NCI-H146 (cell line): ENCODE measurements at regions not wholly inside any gene's neighbourhood (a gene's known extent, or its start where the extent isn't known, plus 50 kb on each side); places are given as distances from the start of the nearest gene placed in this dataset.

ENCODE experiments used
- DNase-seq: peaks from one replicate; lab custom pipeline; 2025; lab: John Stamatoyannopoulos, UW

DNA sequence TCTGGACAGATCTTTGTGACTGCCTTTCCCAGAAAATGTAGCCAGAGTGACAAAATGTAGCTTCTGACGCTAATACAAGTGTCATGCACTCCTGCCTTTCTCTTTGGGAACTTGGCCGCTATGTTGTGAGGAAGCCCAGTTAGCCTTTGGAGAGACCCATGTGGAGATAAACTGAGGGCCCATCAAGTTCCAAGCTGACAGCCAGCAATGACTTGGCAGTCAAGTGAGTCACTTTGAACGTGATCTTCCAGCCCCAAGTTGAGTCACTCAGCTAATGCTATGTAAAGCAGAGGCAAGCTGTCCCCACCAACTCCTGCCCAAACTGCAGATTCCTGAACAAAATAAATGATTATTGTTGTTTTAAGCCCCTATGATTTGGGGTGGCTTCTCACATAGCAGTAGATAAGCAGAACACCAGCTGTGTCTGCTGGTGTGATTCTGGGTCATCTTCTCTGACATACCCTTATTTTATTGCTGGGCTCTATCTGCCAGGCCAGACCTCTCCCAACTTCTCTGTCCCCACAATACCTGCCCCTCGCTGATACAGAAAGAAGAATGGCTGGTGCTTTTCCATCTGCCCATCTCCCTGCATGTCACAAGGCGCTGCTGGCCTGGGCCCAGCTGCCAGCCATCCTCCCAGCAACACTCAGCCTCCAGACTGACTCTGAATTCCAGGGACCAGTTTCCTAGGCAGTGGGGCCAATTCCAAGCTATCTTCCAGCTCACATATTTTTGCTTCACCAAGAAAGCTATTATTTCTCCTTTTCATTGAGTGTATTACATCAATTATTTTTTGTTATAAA is 274.8 kb downstream of the LRFN2 start:
- DNase-seq: no peak

DNA sequence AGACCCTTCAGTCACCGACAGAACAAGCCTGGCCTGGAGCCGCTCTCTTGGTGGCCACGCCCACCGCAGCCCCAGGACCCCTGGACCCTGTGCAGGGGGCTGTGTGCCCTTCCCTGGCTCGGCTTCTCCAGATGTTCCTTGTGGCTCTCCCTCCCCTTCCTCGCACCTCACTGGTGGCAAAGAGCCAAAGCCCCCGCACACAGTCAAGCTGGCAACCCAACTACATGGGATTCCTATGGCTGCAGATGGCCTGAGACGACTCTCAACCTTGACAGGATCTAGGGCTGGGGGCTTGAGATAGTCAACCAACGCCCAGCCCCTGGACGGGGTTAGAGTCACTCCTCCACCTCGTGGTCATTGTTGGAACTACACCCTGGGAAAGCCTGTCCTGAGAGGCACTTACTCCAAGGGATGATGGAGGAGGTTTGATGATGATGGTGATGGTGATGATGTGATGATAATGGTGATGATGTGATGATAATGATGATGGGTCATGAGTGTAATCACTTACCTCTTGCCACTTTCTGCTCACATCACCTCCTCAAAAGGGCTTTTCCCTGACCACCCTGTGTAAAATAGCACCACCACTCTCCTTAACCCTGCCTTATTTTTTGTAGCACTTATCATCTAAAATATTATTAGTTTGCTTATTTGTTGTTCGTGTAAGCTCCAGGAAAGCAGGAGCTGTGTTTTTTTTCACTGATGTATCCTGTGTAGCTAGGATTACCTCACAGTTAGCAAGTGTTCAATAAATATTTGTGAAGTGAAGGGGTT is 278.4 kb downstream of the LRFN2 start:
- DNase-seq: peak; percentile 55

DNA sequence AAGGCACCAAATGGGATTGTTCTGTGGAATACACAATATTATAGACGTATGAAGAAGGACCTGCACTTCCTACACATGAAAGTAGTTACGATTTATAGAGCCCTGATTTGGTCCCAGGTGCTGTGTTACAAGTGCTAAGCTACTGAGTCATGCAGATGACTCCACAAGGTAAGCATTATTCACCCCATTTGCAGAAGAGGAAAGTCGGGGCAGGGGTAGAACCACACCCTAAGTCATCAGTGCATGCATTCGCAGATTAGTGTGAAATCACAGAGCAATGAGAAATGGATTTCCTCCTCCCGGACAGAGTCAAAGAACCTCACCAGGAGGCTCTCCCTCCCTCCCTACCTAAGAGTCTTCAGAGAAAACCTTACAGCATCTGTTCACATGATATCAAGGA is 279.5 kb downstream of the LRFN2 start:
- DNase-seq: no peak

DNA sequence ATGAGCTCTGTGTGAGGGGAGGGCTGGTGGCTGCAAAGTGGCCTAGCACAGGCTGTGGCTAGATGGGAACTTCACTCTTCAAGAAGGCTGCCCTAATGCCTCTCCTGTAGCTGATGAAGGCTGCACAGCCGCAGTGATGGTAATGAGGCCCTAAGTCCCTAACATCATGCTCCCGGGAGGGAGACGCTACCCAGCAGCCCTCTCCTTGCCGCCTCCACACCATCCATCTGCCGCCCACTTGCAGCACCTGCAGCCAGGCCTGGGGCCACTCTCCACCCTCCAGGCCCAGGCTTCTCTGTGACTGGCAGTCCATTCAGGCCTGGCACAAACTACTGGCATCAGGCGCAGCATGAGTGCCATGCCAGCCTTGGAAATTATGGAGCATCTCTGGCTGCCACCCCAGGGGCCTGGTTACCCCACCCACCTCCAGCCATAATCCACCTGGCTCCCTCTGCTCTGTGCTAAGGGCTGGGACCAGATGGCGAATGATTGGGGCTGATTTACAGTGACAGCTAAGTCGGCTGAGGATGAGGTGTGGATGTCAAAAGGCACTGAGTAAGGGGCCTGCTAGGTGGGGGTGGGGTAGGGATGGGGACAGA is 284.2 kb downstream of the LRFN2 start:
- no peak for DNase-seq

DNA sequence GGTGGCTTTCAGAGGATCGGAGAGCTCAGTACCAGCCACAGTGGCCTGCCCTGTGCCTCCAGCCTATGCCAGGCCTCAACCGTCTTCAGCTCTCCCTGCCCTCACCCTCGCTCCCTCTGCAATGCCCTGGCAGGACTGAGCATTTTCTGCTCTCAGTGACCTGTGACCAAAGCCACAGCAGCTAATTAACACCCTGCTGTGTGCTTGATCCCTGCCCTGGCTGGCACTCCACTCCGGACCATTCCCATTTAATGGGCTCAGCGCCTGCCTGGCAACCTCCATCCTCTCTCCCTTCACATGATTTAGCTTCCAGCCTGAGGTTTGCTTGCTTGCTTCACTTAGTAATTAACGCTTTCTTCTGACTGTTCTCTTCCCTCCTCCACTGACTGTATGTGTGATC is 287.5 kb downstream of the LRFN2 start:
- DNase-seq: no peak

DNA sequence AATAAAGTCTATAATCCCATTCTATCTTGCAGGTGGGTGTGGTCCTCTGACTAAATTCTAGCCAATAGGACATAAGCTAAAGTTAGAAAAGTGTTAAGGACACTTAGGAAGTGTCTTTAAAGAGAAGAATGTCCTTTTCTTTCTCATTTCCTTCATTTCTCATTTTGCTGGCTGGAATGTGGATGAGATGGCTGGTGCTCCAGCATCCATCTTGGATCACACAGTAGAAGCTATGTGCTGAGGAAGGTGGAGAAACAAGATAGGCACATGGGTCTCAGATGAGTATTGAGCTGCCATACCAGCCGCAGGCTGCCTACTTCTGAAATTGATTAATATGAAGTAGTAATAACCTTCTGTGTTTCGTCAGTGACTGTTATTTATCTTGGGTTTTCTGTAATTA is 289.0 kb downstream of the LRFN2 start:
- DNase-seq: no peak

DNA sequence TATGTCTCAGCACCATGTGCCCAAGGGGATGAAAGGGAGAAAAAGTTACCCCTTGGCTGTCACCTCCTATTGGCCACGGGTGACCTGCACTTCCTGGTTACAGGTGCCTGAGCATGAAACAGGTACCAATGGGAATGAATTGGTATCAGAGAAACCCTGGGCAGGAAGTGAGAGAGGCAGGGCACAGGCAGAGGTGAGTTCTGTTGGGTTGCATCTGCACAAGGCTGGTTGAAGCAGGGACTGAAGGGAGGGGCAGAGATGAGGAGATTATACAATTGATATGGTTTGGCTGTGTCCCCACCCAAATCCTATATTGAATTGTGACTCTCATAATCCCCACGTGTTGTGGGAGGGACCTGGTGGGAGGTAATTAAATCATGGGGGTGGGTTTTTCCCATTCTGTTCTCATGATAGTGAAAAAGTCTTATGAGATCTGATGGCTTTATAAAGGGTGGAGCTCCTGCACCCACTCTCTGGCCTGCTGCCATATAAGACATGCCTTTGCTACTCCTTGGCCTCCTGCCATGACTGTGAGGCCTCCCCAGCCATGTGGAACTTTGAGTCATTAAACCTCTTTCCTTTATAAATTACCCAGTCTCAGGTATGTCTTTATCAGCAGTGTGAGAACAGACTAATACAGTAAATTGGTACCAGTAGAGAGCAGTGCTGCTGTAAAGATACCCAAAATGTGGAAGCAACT is 291.8 kb downstream of the LRFN2 start:
- DNase-seq: no peak

DNA sequence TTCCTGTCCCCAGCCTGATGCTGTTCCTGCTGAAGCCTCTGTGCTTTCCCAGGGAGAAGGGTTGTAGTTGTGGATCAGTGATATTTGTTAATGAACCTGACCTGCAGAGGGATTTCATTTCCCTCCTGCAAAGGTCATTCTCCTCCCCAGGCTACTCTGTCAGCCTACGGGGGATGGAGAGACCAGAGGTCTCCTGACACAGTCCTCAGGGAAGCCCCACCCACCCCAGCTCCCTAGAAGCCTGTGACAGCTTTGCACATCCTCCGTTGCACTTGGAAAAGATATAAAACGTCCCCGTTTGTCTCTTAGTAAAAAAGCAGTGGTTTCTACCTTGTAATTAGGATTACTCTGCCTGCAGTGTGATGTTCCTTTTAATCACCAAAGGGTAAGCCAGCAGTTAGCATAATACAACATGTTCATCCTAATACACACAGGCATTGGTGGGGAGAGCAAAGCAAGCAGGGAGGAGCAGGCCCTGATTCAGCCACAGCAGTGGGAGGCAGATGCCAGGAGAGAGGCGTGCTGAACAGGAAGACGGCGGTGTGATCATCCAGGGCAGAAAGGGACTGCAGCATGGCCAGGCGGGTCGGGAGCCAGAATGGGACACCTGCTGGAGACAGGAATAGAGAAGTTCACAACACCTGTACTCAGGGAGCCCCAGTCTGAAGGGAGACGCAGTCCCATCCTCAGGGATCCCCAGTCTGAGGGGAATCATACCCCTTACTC is 293.5 kb downstream of the LRFN2 start:
- DNase-seq: no peak

DNA sequence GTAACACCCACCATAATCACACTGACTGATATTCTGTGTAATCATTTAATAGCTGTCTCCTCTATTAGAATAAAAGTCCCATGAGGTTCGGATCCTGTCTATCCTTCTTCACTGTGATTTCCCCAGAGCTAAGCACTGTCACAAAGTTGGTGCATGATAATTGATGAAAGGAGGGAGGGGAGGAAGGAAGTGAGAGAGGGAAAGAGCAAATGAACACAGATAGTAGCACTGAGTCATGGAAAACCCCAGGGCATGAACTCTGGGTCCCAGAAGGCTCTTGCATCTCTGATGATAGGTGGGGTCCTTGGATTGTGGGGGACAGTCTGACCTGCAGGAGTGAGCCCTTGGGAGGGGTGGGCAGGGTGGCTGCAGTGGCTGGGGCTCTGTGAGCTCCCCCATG is 294.1 kb downstream of the LRFN2 start:
- no peak for DNase-seq

DNA sequence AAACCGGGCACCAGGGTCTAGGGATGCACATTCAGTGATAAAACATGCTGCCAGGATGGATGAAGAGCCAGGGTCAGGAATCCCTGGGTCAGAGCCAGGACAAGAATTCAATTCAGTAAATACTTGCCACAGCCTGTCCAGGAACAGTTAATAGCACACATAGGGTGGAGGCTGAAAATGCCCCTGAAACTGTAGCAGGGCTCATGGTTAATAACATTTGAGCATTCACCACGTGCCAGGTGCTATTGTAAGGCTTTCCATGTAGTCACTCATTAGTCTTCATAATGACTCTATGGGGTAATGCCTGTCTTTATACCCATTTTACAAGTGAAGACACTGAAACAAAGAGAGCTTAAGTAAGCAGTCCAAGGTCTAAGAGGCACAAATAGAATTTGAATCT is 296.3 kb downstream of the LRFN2 start:
- DNase-seq: no peak

DNA sequence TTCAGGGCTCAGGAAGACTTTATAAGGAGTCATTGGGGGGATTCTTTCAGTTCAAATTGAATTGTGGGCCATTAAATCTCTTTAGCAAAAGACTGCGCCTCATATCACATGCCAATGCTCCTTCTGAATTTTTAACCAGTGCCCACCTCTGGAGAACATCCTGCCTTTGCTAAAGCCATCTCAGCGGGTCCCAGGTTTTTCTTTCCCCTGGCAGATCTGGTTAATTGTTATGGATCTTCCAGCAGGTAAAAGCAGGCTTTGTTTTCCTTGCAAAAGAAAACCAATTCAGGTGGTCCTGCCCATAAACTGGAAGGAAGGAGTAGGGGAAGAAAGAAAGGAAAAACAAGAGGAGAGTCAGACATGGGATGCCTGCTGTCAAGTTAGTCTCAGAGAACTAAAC is 298.2 kb downstream of the LRFN2 start:
- no peak for DNase-seq

DNA sequence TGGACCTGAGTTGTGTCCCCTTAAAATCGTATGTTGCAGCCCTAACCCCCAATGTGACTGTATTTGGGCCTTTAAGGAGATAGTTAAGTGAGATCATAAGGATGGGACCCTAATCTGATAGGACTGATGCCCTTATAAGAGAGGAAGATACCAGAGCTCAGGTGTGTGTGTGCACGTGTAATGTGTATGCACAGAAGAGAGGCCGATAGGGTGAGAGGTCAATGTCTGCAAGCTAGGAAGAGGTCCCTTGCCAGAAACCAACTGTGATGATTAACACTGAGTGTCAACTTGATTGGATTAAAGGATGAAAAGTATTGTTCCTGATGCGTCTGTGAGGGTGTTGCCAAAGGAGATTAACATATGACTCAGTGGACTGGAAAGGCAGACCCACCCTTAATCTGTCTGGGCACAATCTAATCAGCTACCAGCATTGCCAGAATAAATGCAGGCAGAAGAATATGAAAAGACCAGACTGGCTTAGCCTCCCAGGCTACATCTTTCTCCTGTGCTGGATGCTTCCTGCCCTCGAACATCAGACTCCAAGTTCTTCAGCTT is 299.8 kb downstream of the LRFN2 start:
- DNase-seq: no peak

DNA sequence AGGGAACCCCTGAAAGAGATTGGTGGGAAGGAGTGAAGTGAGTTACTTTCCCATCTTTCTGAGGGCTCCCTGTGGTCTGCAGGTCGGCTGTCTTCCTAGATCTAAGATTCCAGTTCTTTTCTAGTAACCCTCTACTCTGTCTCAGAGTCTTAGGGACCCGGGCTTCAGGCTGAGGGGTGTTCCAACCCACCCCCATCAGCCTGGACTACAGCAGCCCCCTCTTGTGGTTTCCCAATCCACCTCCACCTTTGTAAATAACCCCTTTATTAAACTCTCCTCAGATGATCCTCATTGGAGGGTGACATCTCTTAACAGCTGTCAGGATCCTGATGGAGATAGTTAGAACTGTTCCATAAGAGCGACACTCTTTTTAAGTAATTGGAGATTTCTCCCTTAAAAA is 300.4 kb downstream of the LRFN2 start:
- DNase-seq: no peak

DNA sequence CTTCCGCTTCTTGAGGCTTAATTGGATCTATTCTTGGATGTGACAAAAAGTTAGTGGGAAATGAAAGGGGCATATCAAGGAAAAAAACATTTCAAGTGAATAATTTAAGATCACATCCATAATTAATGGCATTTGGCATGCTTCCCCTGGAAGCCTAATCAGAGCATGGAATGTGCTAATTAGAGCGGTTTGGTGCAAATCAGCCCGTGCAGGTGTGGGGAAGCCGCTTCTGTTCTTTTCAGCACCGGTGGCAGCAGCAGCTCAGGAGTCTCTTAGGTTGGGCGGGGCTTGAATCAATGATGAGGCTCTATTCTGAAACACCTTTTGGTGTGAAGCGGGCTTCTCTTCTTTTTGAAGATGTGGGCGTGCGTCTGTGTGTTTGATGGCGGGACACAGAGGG is 301.2 kb downstream of the LRFN2 start:
- no peak for DNase-seq

DNA sequence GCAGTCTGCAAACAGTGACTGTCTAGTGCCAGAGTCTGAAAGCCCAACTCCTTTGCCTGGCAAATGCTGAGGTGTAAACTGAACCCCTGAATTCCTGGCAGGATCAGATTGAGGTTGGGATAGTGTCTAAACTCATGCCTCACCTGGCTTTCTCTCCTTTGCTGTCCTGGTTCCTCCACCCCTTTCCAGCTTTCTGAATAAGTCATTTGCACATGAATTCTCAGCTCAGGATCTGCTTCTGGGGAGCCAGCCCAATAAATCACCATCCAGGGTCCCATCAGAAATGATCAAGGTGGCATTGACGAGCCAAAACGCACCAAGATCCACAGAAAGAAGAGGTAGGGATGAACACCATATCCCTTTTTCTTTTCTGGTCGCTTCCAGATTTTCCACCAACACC is 301.6 kb downstream of the LRFN2 start:
- DNase-seq: no peak

DNA sequence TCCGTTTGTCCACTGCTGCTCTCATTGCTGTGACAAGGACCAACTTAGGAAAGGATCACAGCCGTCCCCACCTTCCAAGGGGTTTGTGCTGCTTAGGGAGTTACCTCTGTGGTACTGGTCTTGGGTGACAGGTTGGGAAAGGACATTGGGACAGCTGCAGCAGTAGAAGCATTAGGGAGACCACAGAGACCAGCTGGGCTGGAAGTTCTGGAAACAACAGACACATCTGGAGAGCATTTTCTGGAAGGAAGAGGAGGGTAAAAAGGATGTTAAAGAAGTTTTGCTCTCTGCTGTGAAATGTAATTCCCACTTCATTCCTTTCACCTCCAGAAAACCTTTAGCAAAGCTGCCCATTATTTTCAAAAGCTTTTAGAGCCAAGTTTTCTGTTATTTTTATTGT is 304.2 kb downstream of the LRFN2 start:
- DNase-seq: no peak

DNA sequence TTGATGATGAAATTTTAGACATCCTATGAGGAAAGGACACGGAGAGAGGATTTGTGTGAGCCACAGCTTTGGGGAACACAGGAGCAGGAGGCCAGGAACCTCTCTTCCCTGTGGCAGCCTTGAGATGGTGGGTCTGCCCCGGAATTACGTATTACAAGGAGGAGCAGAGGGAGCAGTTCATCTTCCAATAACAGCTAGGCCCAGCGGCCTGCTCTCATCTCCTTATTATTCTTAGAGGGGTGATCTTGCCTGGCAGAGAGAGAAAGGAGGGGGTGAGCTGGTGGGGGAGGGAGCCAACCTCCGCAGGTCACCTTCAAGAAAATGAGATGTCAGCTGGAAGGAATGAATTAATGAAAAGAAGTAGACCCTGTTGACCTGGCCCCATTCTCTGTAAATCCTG is 305.8 kb downstream of the LRFN2 start:
- no peak for DNase-seq

DNA sequence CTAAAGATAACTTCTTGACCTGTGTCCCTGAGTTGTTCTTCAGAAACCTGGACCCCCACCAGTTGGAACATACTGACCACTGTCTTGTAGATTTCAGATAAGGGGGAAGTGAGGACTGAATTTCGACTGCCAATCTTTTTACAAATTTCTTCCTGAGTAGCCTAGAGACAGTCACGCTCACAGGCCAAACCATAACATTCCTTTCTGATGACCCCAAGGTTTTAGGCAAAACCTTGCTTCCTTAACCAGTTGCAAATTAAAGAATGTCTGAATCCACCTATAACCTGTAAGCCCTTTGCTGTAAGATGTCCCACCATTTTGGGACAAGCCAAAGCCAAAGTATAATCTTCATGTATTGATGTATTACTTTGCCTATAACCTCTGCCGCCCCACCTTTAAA is 306.9 kb downstream of the LRFN2 start:
- no peak for DNase-seq

DNA sequence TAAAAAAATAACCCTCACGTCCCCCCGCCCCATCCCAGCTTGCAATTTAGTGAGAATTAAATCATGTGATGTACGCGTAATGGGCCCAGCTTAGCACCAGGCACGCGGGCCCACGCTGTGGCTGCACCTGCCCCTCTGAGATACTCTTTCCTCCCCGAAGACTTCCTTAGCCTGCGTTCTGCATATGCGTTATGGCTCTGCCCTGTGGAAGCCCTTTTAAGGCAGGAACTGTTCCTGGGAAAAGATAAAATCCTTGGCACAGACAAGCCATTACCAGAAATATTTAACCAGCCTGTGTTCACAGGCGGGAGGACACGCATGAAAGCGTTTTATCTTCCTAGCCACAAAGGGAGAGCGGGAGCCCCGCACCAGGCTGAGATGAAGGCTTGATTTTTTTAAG is 311.0 kb downstream of the LRFN2 start:
- no peak for DNase-seq

DNA sequence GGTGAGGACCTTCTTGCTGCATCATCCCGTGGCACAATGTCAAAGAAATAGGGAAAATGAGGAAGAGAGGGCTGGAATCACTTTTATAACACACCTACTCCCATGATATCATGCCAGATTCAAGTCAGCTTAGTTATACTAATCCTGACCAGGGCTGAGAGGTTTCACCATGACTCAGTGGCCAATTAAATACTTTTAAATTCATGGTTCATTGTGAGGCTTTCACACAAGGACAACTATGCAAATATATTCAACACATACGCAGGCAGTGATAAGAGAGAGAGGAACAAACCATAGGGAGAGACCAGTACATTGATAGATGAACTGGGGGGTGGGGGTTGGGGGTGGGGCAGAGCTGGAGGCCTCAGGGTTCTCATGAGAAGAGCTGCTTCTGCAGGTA is 313.1 kb downstream of the LRFN2 start:
- no peak for DNase-seq

DNA sequence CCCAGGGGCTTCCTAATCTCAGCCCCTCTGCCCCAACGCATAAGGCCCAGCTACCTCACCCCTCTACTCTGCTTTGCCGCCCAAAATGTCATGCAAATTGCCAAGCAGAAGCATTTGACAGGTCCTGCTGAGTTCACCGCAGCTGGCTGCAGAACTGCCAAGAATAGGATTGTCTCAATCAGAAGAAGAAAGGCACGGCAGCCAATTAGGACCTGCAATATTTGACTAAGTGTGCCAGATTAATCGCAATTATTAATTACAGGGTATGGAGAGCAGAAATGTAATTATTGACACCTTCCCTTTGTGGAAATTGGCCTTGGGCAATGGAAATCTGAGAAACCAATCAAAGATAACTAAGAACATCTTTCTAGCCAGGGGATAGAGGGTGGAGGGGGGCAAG is 318.6 kb downstream of the LRFN2 start:
- peak; percentile 21 for DNase-seq

DNA sequence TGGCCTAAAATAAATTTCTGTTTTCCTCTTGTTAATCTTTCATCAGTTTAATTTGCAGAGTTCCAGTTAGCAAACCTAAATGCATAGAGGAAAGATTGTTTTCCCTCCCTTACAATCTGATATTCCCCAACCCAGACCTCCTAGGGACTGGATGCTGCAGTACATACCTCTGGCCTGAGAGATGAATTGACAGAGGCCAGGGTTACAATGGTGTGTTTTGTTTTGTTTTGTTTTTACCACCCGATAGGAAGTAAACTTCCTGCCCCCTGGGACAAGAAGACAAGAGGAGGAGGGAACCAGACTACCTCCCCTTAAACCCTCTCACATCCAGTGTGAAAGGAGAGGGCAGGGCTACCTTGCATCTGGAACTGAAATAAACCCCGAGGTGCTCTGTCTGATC is 319.0 kb downstream of the LRFN2 start:
- DNase-seq: no peak
